BJ (cell line): ENCODE measurements at regions not wholly inside any gene's neighbourhood (a gene's known extent, or its start where the extent isn't known, plus 50 kb on each side); places are given as distances from the start of the nearest gene placed in this dataset.
"Not testable (repeated sequence)": the region's sequence is repeated elsewhere in the genome, so short reads cannot be mapped to it uniquely, and the experiment has no call there.

Source experiments
- CTCF ChIA-PET: fragments of 350-600 bp; formaldehyde crosslinking; extraction: SDS; loops from one replicate; lab custom pipeline; 2021; ENCODE audit warnings: antibody characterized with exemption, inconsistent platforms; lab: Yijun Ruan, JAX
- POLR2A ChIA-PET: fragments of 300-600 bp; sonication (Branson Sonifier 250); formaldehyde crosslinking; extraction: SDS; loops from one replicate; lab custom pipeline; 2021; ENCODE audit warnings: antibody characterized with exemption; lab: Charles Lee
- DNase-seq: peaks from one replicate; pipeline ENCODE4 v3.0.0-alpha.2; 2011; ENCODE audit warnings: low read depth
- H3K27me3 ChIP-seq: 2 replicates; pipeline ENCODE4 v1.6.0; 2011; ENCODE audit warnings: low read length; ENCODE audit not compliant: control insufficient read depth, insufficient read depth
- H3K36me3 ChIP-seq: 2 replicates; pipeline ENCODE4 v1.5.1; 2011; ENCODE audit warnings: low read length; ENCODE audit not compliant: control insufficient read depth, insufficient read depth
- H3K4me3 ChIP-seq: 2 replicates; pipeline ENCODE4 v1.5.1; 2011; ENCODE audit warnings: low read depth, mild to moderate bottlenecking, control low read depth, low read length
- TF ChIP-seq, protein P1 (sequence below): IDR thresholded peaks from 2 replicates; pipeline ENCODE4 v1.5.1; 2011; ENCODE audit warnings: low read depth, mild to moderate bottlenecking, control low read depth, inconsistent platforms, low read length, moderate library complexity; ENCODE audit not compliant: insufficient read depth

DNA sequence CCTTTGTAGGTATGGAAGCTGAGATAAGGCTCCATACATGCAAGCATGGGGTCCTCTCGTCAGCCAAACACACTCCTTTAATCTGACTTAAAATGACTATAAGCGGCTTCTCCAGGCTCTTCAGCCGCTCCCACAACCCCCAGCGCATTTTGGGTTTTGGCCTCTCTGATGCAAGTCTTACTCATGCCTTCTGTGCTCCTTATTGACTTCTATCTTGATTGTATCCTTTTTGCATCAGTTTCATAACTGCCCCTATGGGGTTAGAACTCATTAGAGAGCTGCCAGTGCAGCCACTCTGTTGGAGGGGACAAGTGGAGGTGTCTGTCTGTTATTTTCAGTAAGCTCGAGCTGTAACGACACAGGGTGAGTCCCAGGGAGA lies 70.1 kb upstream of the TAB2 start:
- no peak overlapping the region for H3K4me3 ChIP-seq
- H3K36me3 ChIP-seq: no peaks in the 10 kb centered on the region
- ChIA-PET CTCF (no interaction called here), POLR2A (no interaction called here)
- TF ChIP-seq, protein P1, sequence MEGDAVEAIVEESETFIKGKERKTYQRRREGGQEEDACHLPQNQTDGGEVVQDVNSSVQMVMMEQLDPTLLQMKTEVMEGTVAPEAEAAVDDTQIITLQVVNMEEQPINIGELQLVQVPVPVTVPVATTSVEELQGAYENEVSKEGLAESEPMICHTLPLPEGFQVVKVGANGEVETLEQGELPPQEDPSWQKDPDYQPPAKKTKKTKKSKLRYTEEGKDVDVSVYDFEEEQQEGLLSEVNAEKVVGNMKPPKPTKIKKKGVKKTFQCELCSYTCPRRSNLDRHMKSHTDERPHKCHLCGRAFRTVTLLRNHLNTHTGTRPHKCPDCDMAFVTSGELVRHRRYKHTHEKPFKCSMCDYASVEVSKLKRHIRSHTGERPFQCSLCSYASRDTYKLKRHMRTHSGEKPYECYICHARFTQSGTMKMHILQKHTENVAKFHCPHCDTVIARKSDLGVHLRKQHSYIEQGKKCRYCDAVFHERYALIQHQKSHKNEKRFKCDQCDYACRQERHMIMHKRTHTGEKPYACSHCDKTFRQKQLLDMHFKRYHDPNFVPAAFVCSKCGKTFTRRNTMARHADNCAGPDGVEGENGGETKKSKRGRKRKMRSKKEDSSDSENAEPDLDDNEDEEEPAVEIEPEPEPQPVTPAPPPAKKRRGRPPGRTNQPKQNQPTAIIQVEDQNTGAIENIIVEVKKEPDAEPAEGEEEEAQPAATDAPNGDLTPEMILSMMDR: no peak
- peaks cover 3% of the 10 kb centered on the region for H3K27me3 ChIP-seq
- DNase-seq: no peak

DNA sequence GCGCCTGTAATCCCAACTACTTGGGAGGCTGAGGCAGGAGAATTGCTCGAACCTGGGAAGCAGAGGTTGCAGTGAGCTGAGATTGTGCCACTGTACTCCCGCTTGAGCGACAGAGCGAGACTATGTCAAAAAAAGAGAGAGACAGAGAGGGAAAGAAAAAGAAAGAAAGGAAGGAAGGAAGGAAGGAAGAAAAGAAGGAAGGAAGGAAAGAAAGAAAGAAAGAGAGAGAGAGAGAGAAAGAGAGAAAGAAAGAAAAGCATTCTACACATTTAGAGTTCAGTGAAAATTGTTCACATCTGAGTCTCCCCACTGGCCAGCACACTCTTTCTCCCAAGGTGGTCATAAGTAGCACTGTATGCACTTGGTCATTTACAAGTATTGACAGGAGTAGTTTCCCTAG lies 69.2 kb upstream of the TAB2 start:
- H3K27me3 ChIP-seq, CTCF ChIA-PET, POLR2A ChIA-PET: not testable (repeated sequence)

DNA sequence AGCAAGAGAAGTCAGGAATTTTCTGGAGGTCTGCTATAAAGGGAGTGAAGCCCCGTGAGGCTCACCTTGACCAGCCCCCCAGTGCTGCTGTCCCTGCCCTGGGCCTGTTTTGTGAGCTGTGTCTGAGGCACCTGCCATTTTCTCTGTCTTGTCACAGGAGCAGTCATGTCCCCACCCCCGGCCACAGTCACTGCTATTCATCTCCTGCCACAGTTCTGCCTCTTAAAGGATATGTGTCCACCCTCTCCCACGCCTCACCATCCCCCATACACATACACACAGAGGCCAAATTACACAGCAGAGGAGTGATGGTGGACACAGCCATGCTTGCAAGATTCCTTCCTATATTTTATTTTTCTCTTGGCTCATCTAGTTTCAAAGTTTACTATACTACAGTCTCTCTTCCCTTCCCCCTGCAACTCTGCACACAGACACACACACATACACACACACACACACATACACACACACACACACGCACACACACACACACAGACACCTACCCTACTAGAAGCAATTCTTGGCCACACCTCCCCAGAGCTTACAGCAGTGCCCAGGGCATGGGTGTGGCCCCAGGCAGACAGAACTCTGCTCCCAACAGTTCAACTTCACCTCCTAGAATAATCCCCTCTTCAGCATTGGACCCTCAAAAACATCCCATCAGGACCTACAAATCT lies 68.7 kb upstream of the TAB2 start:
- TF ChIP-seq, protein P1: no peak
- H3K27me3 ChIP-seq: peaks cover 3% of the 10 kb centered on the region
- CTCF ChIA-PET: no interaction called here
- POLR2A ChIA-PET: no interaction called here
- no peak overlapping the region for H3K4me3 ChIP-seq
- no peaks in the 10 kb centered on the region for H3K36me3 ChIP-seq
- no peak for DNase-seq

More for the DNA sequence above, 69.2 kb upstream of the TAB2 start:
- not testable (repeated sequence) for DNase-seq, H3K36me3 ChIP-seq, H3K4me3 ChIP-seq

DNA sequence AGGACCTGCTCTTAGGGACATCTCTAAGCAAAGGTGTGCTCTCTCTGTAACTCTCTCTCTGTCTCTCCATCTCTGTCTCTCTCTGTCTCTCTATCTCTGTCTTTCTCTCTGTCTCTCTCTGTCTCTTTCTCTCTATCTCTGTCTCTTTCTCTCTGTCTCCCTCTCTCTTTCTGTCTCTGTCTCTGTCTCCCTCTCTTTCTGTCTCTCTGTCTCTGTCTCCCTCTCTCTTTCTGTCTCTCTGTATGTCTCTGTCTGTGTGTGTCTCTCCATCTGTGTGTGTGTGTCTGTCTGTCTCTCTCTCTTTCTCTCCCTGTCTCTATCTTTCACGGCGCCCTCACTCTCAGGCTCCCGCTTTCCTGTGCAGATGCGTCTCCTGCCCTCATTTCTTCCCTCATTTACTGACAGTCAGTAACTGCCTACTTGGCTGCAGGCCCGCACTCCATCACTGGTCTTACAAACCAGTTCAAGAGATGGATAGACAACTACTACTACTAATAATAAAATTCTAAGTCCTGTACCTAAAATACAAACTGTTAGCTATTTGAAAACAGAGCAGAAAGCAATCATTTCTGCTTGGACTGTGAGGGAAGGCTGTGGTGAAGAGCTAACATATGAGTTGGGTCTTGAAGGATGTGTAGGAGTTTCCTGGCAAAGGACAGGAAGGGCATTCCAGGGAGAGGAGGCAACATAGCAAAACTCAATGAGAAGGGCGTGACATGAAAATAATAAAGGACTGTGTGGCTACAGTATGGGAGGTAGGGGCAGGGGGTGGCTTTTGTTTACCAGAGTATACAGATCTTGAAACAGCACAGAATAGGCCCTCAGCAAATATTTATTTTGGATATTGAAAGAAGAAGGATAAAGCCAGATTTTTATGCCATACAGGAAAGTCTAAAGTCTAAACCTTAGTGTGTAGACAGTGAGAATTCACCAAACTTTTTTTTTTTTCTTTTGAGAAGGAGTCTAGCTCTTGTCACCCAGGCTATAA lies 67.8 kb upstream of the TAB2 start:
- TF ChIP-seq, protein P1: no peak
- no peak for DNase-seq
- CTCF ChIA-PET: interaction anchor here (0.6 kb wide), 1 partner anchor 102 kb away, joined by 3 read pairs; no protein-coding TSS in a partner anchor
- no peak overlapping the region for H3K4me3 ChIP-seq
- H3K36me3 ChIP-seq: no peaks in the 10 kb centered on the region
- peaks cover 5% of the 10 kb centered on the region for H3K27me3 ChIP-seq
- POLR2A ChIA-PET: no interaction called here

DNA sequence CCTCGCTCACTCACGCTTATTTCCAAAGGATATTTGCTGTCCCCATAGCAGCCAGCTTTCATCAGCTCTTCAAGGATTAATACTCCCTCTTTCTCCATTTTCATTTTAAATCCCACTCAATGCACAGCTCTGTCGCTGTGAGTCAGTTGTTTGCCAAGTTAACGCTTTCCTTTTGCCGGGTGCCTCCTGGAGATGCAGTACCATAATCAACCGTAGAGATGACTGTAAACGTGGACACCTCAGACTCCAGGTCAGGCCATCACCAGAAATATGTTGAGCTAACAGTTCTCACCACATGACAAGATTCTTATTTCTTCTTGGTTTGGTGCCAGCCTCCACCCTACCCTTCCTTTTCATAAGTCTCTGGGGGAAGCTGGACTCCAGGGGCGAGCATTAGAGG lies 66.6 kb upstream of the TAB2 start:
- peaks cover 8% of the 10 kb centered on the region for H3K27me3 ChIP-seq
- DNase-seq: no peak
- no peaks in the 10 kb centered on the region for H3K36me3 ChIP-seq
- TF ChIP-seq, protein P1: no peak
- CTCF ChIA-PET: interaction anchor here (1.0 to 1.4 kb wide), 2 partner anchors 11 to 181 kb away, joined by 3 to 4 read pairs; no protein-coding TSS in a partner anchor
- H3K4me3 ChIP-seq: no peak overlapping the region
- POLR2A ChIA-PET: interaction anchor here (0.6 kb wide), 1 partner anchor 132 kb away, joined by 3 read pairs; no protein-coding TSS in a partner anchor
